H9 (cell line): ENCODE measurements at regions not wholly inside any gene's neighbourhood (a gene's known extent, or its start where the extent isn't known, plus 50 kb on each side); places are given as distances from the start of the nearest gene placed in this dataset.

ENCODE experiments used
- DNase-seq: peaks from one replicate; pipeline ENCODE4 v3.0.0-alpha.2; 2017
- H2AFZ ChIP-seq: one replicate; pipeline ENCODE4 v1.6.1; 2013; ENCODE audit warnings: mild to moderate bottlenecking, low read length, control low read depth, moderate library complexity
- H2AK5ac ChIP-seq: 2 replicates; pipeline ENCODE4 v1.6.1; 2013; ENCODE audit warnings: low read length, control low read depth, mixed read lengths; ENCODE audit not compliant: insufficient read length
- H2BK120ac ChIP-seq: one replicate; pipeline ENCODE4 v1.6.1; 2013; ENCODE audit warnings: low read depth, mild to moderate bottlenecking, low read length, control low read depth, inconsistent platforms; ENCODE audit not compliant: poor library complexity, severe bottlenecking
- H2BK12ac ChIP-seq: 2 replicates; pipeline ENCODE4 v1.6.1; 2013; ENCODE audit warnings: low read length, control low read depth, mixed read lengths, low read depth; ENCODE audit not compliant: insufficient read length
- H2BK15ac ChIP-seq: 2 replicates; pipeline ENCODE4 v1.6.1; 2013; ENCODE audit warnings: low read depth, low read length, control low read depth
- H2BK20ac ChIP-seq: one replicate; pipeline ENCODE4 v1.6.1; 2013; ENCODE audit warnings: low read depth, mild to moderate bottlenecking, low read length, control low read depth, inconsistent platforms; ENCODE audit not compliant: poor library complexity, severe bottlenecking
- H2BK5ac ChIP-seq: 2 replicates; pipeline ENCODE4 v1.6.1; 2013; ENCODE audit warnings: low read length, control low read depth, mixed read lengths; ENCODE audit not compliant: insufficient read length
- H3K14ac ChIP-seq: 2 replicates; pipeline ENCODE4 v1.6.1; 2013; ENCODE audit warnings: low read length, control low read depth; ENCODE audit not compliant: insufficient read depth
- H3K18ac ChIP-seq: 2 replicates; pipeline ENCODE4 v1.6.1; 2013; ENCODE audit warnings: low read depth, mild to moderate bottlenecking, mixed read lengths, low read length, control low read depth; ENCODE audit not compliant: insufficient read length
- H3K23ac ChIP-seq: 2 replicates; pipeline ENCODE4 v1.6.1; 2013; ENCODE audit warnings: low read length, control low read depth, mixed read lengths, low read depth; ENCODE audit not compliant: insufficient read length
- H3K23me2 ChIP-seq: 2 replicates; pipeline ENCODE4 v1.6.1; 2013; ENCODE audit warnings: low read depth, mild to moderate bottlenecking, mixed read lengths, low read length, control low read depth; ENCODE audit not compliant: insufficient read length, poor library complexity, severe bottlenecking
- H3K27ac ChIP-seq: 2 replicates; pipeline ENCODE4 v1.5.1; 2013; ENCODE audit warnings: low read length, control low read depth, mixed read lengths, low read depth; ENCODE audit not compliant: insufficient read length
- H3K27me3 ChIP-seq: 2 replicates; pipeline ENCODE4 v1.6.1; 2013; ENCODE audit warnings: low read length, control low read depth, inconsistent platforms; ENCODE audit not compliant: insufficient read depth
- H3K4ac ChIP-seq: 2 replicates; pipeline ENCODE4 v1.6.1; 2013; ENCODE audit warnings: low read depth, mild to moderate bottlenecking, control low read depth, inconsistent platforms, low read length, moderate library complexity
- H3K4me1 ChIP-seq: 2 replicates; pipeline ENCODE4 v1.6.1; 2013; ENCODE audit warnings: low read length, control low read depth, inconsistent platforms; ENCODE audit not compliant: insufficient read depth
- H3K4me2 ChIP-seq: 2 replicates; pipeline ENCODE4 v1.6.1; 2013; ENCODE audit warnings: low read length, control low read depth, mixed read lengths; ENCODE audit not compliant: insufficient read length, insufficient read depth
- H3K56ac ChIP-seq: 2 replicates; pipeline ENCODE4 v1.6.1; 2013; ENCODE audit warnings: low read depth, mild to moderate bottlenecking, mixed read lengths, low read length, control low read depth; ENCODE audit not compliant: insufficient read length
- H3K79me1 ChIP-seq: 2 replicates; pipeline ENCODE4 v1.6.1; 2013; ENCODE audit warnings: low read depth, mild to moderate bottlenecking, moderate library complexity, low read length, control low read depth, inconsistent platforms; ENCODE audit not compliant: insufficient read depth, poor library complexity, severe bottlenecking
- H3K79me2 ChIP-seq: 2 replicates; pipeline ENCODE4 v1.6.1; 2013; ENCODE audit warnings: low read length, control low read depth, inconsistent platforms; ENCODE audit not compliant: insufficient read depth
- H3K9ac ChIP-seq: 2 replicates; pipeline ENCODE4 v1.6.1; 2013; ENCODE audit warnings: low read length, control low read depth, mixed read lengths; ENCODE audit not compliant: insufficient read length; ENCODE audit errors: extremely low read depth
- H3K9me3 ChIP-seq: one replicate; pipeline ENCODE4 v1.6.1; 2013; ENCODE audit warnings: low read depth, low read length, inconsistent platforms; ENCODE audit not compliant: control insufficient read depth
- H3T11ph ChIP-seq: one replicate; pipeline ENCODE4 v1.6.1; 2013; ENCODE audit warnings: mild to moderate bottlenecking, low read length, control low read depth, inconsistent platforms
- H4K20me1 ChIP-seq: one replicate; pipeline ENCODE4 v1.6.1; 2013; ENCODE audit not compliant: control insufficient read depth, insufficient read length, insufficient read depth
- H4K5ac ChIP-seq: 2 replicates; pipeline ENCODE4 v1.6.1; 2013; ENCODE audit warnings: low read depth, mild to moderate bottlenecking, mixed read lengths, low read length, control low read depth; ENCODE audit not compliant: insufficient read length
- H4K8ac ChIP-seq: replicated peaks from 2 replicates; pipeline ENCODE4 v1.6.1; 2013; ENCODE audit warnings: low read length, control low read depth, mixed read lengths, low read depth; ENCODE audit not compliant: insufficient read length
- H4K91ac ChIP-seq: 2 replicates; pipeline ENCODE4 v1.6.1; 2013; ENCODE audit warnings: low read depth, mild to moderate bottlenecking, moderate library complexity, mixed read lengths, low read length, control low read depth; ENCODE audit not compliant: insufficient read length
- H3K27ac Mint-ChIP-seq, 3 experiments: 2 replicates in 2 of 3; 3 replicates in 1 of 3; pipeline ENCODE4 v1.8.0; 2020 to 2021; ENCODE audit warnings: mixed read lengths in 3 of 3, mild to moderate bottlenecking in 1 of 3, moderate library complexity in 1 of 3
- H3K27me3 Mint-ChIP-seq: 2 replicates; pipeline ENCODE4 v1.8.0; 2021; ENCODE audit warnings: low read depth, mild to moderate bottlenecking, moderate library complexity, mixed read lengths
- H3K36me3 Mint-ChIP-seq, 3 experiments: 2 replicates in 2 of 3; 3 replicates in 1 of 3; pipeline ENCODE4 v1.8.0; 2020 to 2021; ENCODE audit warnings: low read depth in 3 of 3, mixed read lengths in 3 of 3; ENCODE audit not compliant: insufficient read depth in 1 of 3
- H3K4me1 Mint-ChIP-seq, 2 experiments: 2 replicates each; pipeline ENCODE4 v1.8.0; 2020; ENCODE audit warnings: mixed read lengths in 2 of 2
- H3K4me3 Mint-ChIP-seq, 2 experiments: 2 replicates in 1 of 2; 3 replicates in 1 of 2; pipeline ENCODE4 v1.8.0; 2020 to 2021; ENCODE audit warnings: mild to moderate bottlenecking in 2 of 2, mixed read lengths in 2 of 2, moderate library complexity in 1 of 2
- H3K9me3 Mint-ChIP-seq, 2 experiments: 2 replicates in 1 of 2; 3 replicates in 1 of 2; pipeline ENCODE4 v1.8.0; 2020; ENCODE audit warnings: mild to moderate bottlenecking in 2 of 2, mixed read lengths in 2 of 2, moderate library complexity in 1 of 2
- CTCF ChIP-seq: fragments of 200-600 bp; sonication (generic); conservative IDR thresholded peaks from 3 replicates; pipeline ENCODE4 v1.8.0; 2021; ENCODE audit warnings: antibody characterized with exemption, mild to moderate bottlenecking
- WGBS: extraction: QIAGEN DNeasy Blood & Tissue Kit; methylation state at CpG from one replicate; pipeline ENCODE4 v1.1.7; 2013; ENCODE audit warnings: missing lambda C conversion rate, low lambda C conversion rate, mixed read lengths; ENCODE audit not compliant: insufficient read length; ENCODE audit errors: extremely low coverage; 5-methylcytosine and 5-hydroxymethylcytosine counted together

- no peak overlapping the region for H3K4ac ChIP-seq
- H2BK5ac ChIP-seq, result no peak overlapping the region
- no peak overlapping the region for H3K23ac ChIP-seq
- H3K27ac ChIP-seq, result no peak overlapping the region
- no peak overlapping the region for H2AFZ ChIP-seq
- H3K27ac Mint-ChIP-seq, result no peak overlapping the region
- peaks cover 8% of the 10 kb centered on the region; the same call in 1 of the 2 replicates for H3K4me1 ChIP-seq
- peaks cover 9% of the 10 kb centered on the region for H3K27me3 Mint-ChIP-seq
- H4K91ac ChIP-seq, result no peak overlapping the region
- no peak overlapping the region for H2BK15ac ChIP-seq
- H3K36me3 Mint-ChIP-seq, result no peaks in the 10 kb centered on the region
- TF ChIP-seq CTCF, result no peak
- WGBS, result no CpG with 5 or more reads among the region's 3 CpGs
- no peaks in the 10 kb centered on the region for H3K9me3 Mint-ChIP-seq
- H4K20me1 ChIP-seq, result no peaks in the 10 kb centered on the region
- no peak overlapping the region for H3K18ac ChIP-seq
- no peak overlapping the region for H2AK5ac ChIP-seq
- no peaks in the 10 kb centered on the region for H3K79me1 ChIP-seq
- H2BK120ac ChIP-seq, result no peak overlapping the region
- no peak overlapping the region for H3K14ac ChIP-seq
- no peak overlapping the region for H3T11ph ChIP-seq
- H3K56ac ChIP-seq, result no peak overlapping the region
- no peak overlapping the region for H4K5ac ChIP-seq
- no peak overlapping the region for H3K9ac ChIP-seq
- H3K79me2 ChIP-seq, result no peaks in the 10 kb centered on the region
- no peak overlapping the region for H2BK12ac ChIP-seq
- no peak overlapping the region for H2BK20ac ChIP-seq
- peaks cover 50 to 53% of the 10 kb centered on the region in 2 experiments for H3K4me1 Mint-ChIP-seq
- no peaks in the 10 kb centered on the region for H3K9me3 ChIP-seq
- no peak overlapping the region for H3K4me3 Mint-ChIP-seq
- no peaks in the 10 kb centered on the region for H3K23me2 ChIP-seq
- DNase-seq, result no peak
- no peaks in the 10 kb centered on the region for H3K27me3 ChIP-seq
- no peak overlapping the region for H3K4me2 ChIP-seq
- no peak overlapping the region for H4K8ac ChIP-seq
Measured at GRCh38 chr9:89690334-89690912, 85.6 kb downstream of the GADD45G start.
